K562 (cell line): ENCODE measurements at regions not wholly inside any gene's neighbourhood (a gene's known extent, or its start where the extent isn't known, plus 50 kb on each side); places are given as distances from the start of the nearest gene placed in this dataset.

Experiments
- CXXC5 ChIP-seq: fragments of 250-450 bp; sonication (Bioruptor Pico); IDR thresholded peaks from 2 replicates; pipeline ENCODE4 v1.8.0; 2022; ENCODE audit warnings: inconsistent platforms, mild to moderate bottlenecking, moderate library complexity
- DACH1 ChIP-seq: fragments of 450-650 bp; IDR thresholded peaks from 2 replicates; pipeline ENCODE4 v1.6.1; 2018; ENCODE audit not compliant: partially characterized antibody
- FOXP1 ChIP-seq: sonication (generic); formaldehyde crosslinking; IDR thresholded peaks from 2 replicates; pipeline ENCODE4 v1.8.0; 2022; ENCODE audit warnings: mild to moderate bottlenecking, missing genetic modification reagents
- FUS ChIP-seq: fragments of 200-400 bp; formaldehyde crosslinking; optimal IDR thresholded peaks from 2 replicates; pipeline ENCODE3; 2017; ENCODE audit warnings: low read depth, low read length
- KDM2B ChIP-seq: fragments of 250-450 bp; sonication (Bioruptor Pico); IDR thresholded peaks from 2 replicates; pipeline ENCODE4 v1.8.0; 2021; ENCODE audit warnings: mild to moderate bottlenecking, moderate library complexity
- MBD2 ChIP-seq: sonication (generic); IDR thresholded peaks from 2 replicates; pipeline ENCODE4 v1.6.1; 2016; ENCODE audit warnings: low read depth, borderline replicate concordance
- MYBL2 ChIP-seq, 2 experiments: fragments of 450-650 bp in 1 of 2; sonication (generic) in 1 of 2; formaldehyde crosslinking in 1 of 2; IDR thresholded peaks; 2 replicates each; pipeline versions ENCODE4 v1.6.1 to v1.8.1; 2017 to 2022; ENCODE audit warnings: borderline replicate concordance in 1 of 2, inconsistent platforms in 1 of 2, low read depth in 1 of 2, mild to moderate bottlenecking in 1 of 2, missing genetic modification reagents in 1 of 2, moderate library complexity in 1 of 2
- NKRF ChIP-seq: fragments of 450-650 bp; IDR thresholded peaks from 2 replicates; pipeline ENCODE4 v1.6.1; 2016; ENCODE audit warnings: borderline replicate concordance
- NRF1 ChIP-seq, 2 experiments: fragments of 450-650 bp; IDR thresholded peaks in 1 of 2; conservative IDR thresholded peaks in 1 of 2; 2 replicates each; pipeline ENCODE4 v1.6.1; 2014; ENCODE audit warnings: mild to moderate bottlenecking in 2 of 2
- NUFIP1 ChIP-seq: fragments of 450-650 bp; IDR thresholded peaks from 2 replicates; pipeline ENCODE4 v1.6.1; 2018; ENCODE audit not compliant: partially characterized antibody
- RBBP5 ChIP-seq: fragments of 200-600 bp; sonication (generic); IDR thresholded peaks from 2 replicates; pipeline ENCODE4 v1.6.1; 2012; ENCODE audit warnings: borderline replicate concordance, mild to moderate bottlenecking, low read length, control low read depth, inconsistent platforms; ENCODE audit not compliant: insufficient read depth, poor library complexity, severe bottlenecking
- RBM22 ChIP-seq: fragments of 200-400 bp; formaldehyde crosslinking; IDR thresholded peaks from 2 replicates; pipeline ENCODE4 v1.6.1; 2018; ENCODE audit warnings: low read length, low read depth; ENCODE audit not compliant: poor library complexity, severe bottlenecking
- RFX5 ChIP-seq: IDR thresholded peaks from 2 replicates; pipeline ENCODE4 v1.6.1; 2011; ENCODE audit warnings: low read depth, mild to moderate bottlenecking, improper control_type of control experiment, low read length
- SMARCC2 ChIP-seq: fragments of 450-650 bp; IDR thresholded peaks from 2 replicates; pipeline ENCODE4 v1.6.1; 2017; ENCODE audit warnings: antibody characterized with exemption, moderate library complexity, mild to moderate bottlenecking, low read depth
- TEAD4 ChIP-seq, 2 experiments: sonication (generic) in 1 of 2; formaldehyde crosslinking in 1 of 2; IDR thresholded peaks; 2 replicates each; pipeline versions ENCODE4 v1.6.1 to v1.8.0; 2012 to 2022; ENCODE audit warnings: borderline replicate concordance in 1 of 2, inconsistent platforms in 1 of 2, low read length in 1 of 2, mild to moderate bottlenecking in 1 of 2, missing genetic modification reagents in 1 of 2
- XRCC4 ChIP-seq: IDR thresholded peaks from one replicate; pipeline ENCODE4 v1.6.1; 2011; ENCODE audit not compliant: insufficient read depth, insufficient read length; ENCODE audit errors: extremely low read depth
- XRCC5 ChIP-seq: fragments of 200-400 bp; formaldehyde crosslinking; IDR thresholded peaks from 2 replicates; pipeline ENCODE4 v1.6.1; 2017; ENCODE audit warnings: low read depth, mild to moderate bottlenecking, low read length
- ZNF445 ChIP-seq: fragments of 250-450 bp; sonication (Bioruptor Pico); IDR thresholded peaks from 2 replicates; pipeline ENCODE4 v1.4.0; 2020; ENCODE audit warnings: low read depth, mild to moderate bottlenecking, moderate library complexity
- TF ChIP-seq, protein P1 (sequence below): fragments of 450-650 bp; conservative IDR thresholded peaks from 2 replicates; pipeline ENCODE4 v1.6.1; 2016; ENCODE audit warnings: missing genetic modification characterization, low read depth, mild to moderate bottlenecking, control low read depth, missing compliant biosample characterization
- TF ChIP-seq, protein P2 (sequence below): sonication (generic); formaldehyde crosslinking; IDR thresholded peaks from 2 replicates; pipeline ENCODE4 v1.8.0; 2022; ENCODE audit warnings: mild to moderate bottlenecking, missing genetic modification reagents

- TF ChIP-seq, protein P1, sequence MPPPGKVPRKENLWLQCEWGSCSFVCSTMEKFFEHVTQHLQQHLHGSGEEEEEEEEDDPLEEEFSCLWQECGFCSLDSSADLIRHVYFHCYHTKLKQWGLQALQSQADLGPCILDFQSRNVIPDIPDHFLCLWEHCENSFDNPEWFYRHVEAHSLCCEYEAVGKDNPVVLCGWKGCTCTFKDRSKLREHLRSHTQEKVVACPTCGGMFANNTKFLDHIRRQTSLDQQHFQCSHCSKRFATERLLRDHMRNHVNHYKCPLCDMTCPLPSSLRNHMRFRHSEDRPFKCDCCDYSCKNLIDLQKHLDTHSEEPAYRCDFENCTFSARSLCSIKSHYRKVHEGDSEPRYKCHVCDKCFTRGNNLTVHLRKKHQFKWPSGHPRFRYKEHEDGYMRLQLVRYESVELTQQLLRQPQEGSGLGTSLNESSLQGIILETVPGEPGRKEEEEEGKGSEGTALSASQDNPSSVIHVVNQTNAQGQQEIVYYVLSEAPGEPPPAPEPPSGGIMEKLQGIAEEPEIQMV (tag) = no peak
- TF ChIP-seq CXXC5 (CRISPR knock-in tag) = 0 out of 2 replicates have a peak, but pooled peaks have one; percentile 22
- TF ChIP-seq KDM2B (CRISPR knock-in tag) = no peak
- peak; percentile 68 for TF ChIP-seq TEAD4 (IDR thresholded peaks at IDR 0.05; ENCODE audit: low read length)
- no peak for TF ChIP-seq TEAD4 (CRISPR knock-in tag; IDR thresholded peaks at IDR 0.05; ENCODE audit: borderline replicate concordance)
- TF ChIP-seq MYBL2 (IDR thresholded peaks at IDR 0.05; ENCODE audit: low read depth) = no peak
- no peak for TF ChIP-seq MYBL2 (CRISPR knock-in tag; IDR thresholded peaks at IDR 0.05; ENCODE audit: borderline replicate concordance)
- TF ChIP-seq NKRF = no peak
- TF ChIP-seq XRCC4 = no peak
- no peak for TF ChIP-seq RBBP5
- no peak for TF ChIP-seq RBM22
- TF ChIP-seq RFX5 = no peak
- no peak for TF ChIP-seq NUFIP1
- TF ChIP-seq DACH1 = no peak
- no peak for TF ChIP-seq FUS
- TF ChIP-seq FOXP1 = no peak
- TF ChIP-seq MBD2 = no peak
- no peak for TF ChIP-seq SMARCC2
- no peak for TF ChIP-seq NRF1 (conservative IDR thresholded peaks at IDR 0.05 in 1 of 2, IDR thresholded peaks at IDR 0.05 in 1 of 2)
- TF ChIP-seq XRCC5 = no peak
- no peak for TF ChIP-seq ZNF445 (CRISPR knock-in tag)
- TF ChIP-seq, protein P2, sequence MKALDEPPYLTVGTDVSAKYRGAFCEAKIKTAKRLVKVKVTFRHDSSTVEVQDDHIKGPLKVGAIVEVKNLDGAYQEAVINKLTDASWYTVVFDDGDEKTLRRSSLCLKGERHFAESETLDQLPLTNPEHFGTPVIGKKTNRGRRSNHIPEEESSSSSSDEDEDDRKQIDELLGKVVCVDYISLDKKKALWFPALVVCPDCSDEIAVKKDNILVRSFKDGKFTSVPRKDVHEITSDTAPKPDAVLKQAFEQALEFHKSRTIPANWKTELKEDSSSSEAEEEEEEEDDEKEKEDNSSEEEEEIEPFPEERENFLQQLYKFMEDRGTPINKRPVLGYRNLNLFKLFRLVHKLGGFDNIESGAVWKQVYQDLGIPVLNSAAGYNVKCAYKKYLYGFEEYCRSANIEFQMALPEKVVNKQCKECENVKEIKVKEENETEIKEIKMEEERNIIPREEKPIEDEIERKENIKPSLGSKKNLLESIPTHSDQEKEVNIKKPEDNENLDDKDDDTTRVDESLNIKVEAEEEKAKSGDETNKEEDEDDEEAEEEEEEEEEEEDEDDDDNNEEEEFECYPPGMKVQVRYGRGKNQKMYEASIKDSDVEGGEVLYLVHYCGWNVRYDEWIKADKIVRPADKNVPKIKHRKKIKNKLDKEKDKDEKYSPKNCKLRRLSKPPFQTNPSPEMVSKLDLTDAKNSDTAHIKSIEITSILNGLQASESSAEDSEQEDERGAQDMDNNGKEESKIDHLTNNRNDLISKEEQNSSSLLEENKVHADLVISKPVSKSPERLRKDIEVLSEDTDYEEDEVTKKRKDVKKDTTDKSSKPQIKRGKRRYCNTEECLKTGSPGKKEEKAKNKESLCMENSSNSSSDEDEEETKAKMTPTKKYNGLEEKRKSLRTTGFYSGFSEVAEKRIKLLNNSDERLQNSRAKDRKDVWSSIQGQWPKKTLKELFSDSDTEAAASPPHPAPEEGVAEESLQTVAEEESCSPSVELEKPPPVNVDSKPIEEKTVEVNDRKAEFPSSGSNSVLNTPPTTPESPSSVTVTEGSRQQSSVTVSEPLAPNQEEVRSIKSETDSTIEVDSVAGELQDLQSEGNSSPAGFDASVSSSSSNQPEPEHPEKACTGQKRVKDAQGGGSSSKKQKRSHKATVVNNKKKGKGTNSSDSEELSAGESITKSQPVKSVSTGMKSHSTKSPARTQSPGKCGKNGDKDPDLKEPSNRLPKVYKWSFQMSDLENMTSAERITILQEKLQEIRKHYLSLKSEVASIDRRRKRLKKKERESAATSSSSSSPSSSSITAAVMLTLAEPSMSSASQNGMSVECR = no peak
Observed at GRCh38 chr6:28683945-28684538, 158.4 kb downstream of the GPX5 start (continued).
